ENCODE measurements at regions not wholly inside any gene's neighbourhood (a gene's known extent, or its start where the extent isn't known, plus 50 kb on each side); places are given as distances from the start of the nearest gene placed in this dataset.

GRCh38 chr17:71792966-71793365, 327.9 kb upstream of the SOX9 start:
- Histone ChIP-seq H3K9ac (replicated peaks in 1 of 4; ENCODE audit: extremely low read depth in 1 of 4, low read depth in 3 of 4, low read length in 3 of 4) (no peak overlapping the region), H2AK5ac (ENCODE audit: low read depth, low read length) (no peak overlapping the region), H3K9me3 (ENCODE audit: insufficient read depth in 2 of 2, low read depth in 1 of 2, low read length in 1 of 2) (no peaks in the 10 kb centered on the region), H2BK15ac (ENCODE audit: low read length) (no peak overlapping the region), H3K4me3 (ENCODE audit: extremely low read depth in 1 of 4, insufficient read depth in 2 of 4, low read depth in 3 of 4, low read length in 4 of 4) (no peak overlapping the region), H3K23me2 (ENCODE audit: low read depth, low read length) (no peaks in the 10 kb centered on the region), H3K56ac (replicated peaks; ENCODE audit: insufficient read length, low read depth, low read length) (no peak overlapping the region), H2BK20ac (ENCODE audit: low read length) (no peak overlapping the region), H3K27me3 (replicated peaks in 1 of 4; ENCODE audit: control insufficient read depth in 3 of 4, extremely low read depth in 1 of 4, insufficient read depth in 3 of 4, low read length in 3 of 4) (no peaks in the 10 kb centered on the region), H2BK12ac (ENCODE audit: low read depth, low read length) (no peak overlapping the region), H2BK5ac (ENCODE audit: low read depth, low read length) (no peak overlapping the region), H2AFZ (ENCODE audit: low read length) (no peak overlapping the region), H3K79me2 (ENCODE audit: control insufficient read depth in 1 of 2, insufficient read depth in 2 of 2, low read length in 2 of 2) (no peaks in the 10 kb centered on the region), H3K14ac (ENCODE audit: insufficient read length) (no peak overlapping the region), H2BK120ac (replicated peaks; ENCODE audit: low read depth, low read length) (no peak overlapping the region), H3K4me2 (ENCODE audit: insufficient read depth in 1 of 2, low read depth in 2 of 2, low read length in 2 of 2) (no peak overlapping the region), H4K8ac (ENCODE audit: extremely low read depth, insufficient read depth, low read length) (no peak overlapping the region), H3K18ac (ENCODE audit: extremely low read depth, low read length) (no peak overlapping the region), H3K4ac (replicated peaks; ENCODE audit: insufficient read length, low read depth, low read length) (no peak overlapping the region), H3K27ac (ENCODE audit: low read depth, low read length) (no peak overlapping the region), H4K5ac (ENCODE audit: insufficient read length, low read depth, low read length) (no peak overlapping the region), H3K4me1 (replicated peaks in 1 of 4; ENCODE audit: control insufficient read depth in 3 of 4, insufficient read depth in 4 of 4, low read length in 3 of 4) (no peaks in the 10 kb centered on the region), H3K79me1 (ENCODE audit: low read depth, low read length) (no peaks in the 10 kb centered on the region), H4K91ac (replicated peaks; ENCODE audit: insufficient read length, low read length) (no peak overlapping the region), H4K20me1 (replicated peaks in 1 of 2; ENCODE audit: control insufficient read depth in 1 of 2, insufficient read depth in 2 of 2, low read length in 2 of 2) (no peaks in the 10 kb centered on the region), H3K23ac (ENCODE audit: insufficient read length) (no peak overlapping the region), H3K36me3 (ENCODE audit: control insufficient read depth in 2 of 4, insufficient read depth in 4 of 4, low read length in 3 of 4) (no peaks in the 10 kb centered on the region)
- WGBS, 2 experiments (ENCODE audit: extremely low coverage in 1 of 2, insufficient coverage in 1 of 2, insufficient read length in 1 of 2, insufficient replicate concordance in 2 of 2, low coverage in 1 of 2, low lambda C conversion rate in 2 of 2, missing lambda C conversion rate in 1 of 2): 78% methylated on average over 7 of the region's 7 CpGs; no CpG with 5 or more reads in 1 of the 2 experiments
- DNase-seq (ENCODE audit: low read depth in 1 of 2, low spot score in 2 of 2) (no peak), FAIRE-seq (no peak)
- CTCF ChIA-PET (ENCODE audit: partially characterized antibody): no interaction called here
- POLR2A ChIA-PET (ENCODE audit: partially characterized antibody): no interaction called here
- TF ChIP-seq, protein P1, sequence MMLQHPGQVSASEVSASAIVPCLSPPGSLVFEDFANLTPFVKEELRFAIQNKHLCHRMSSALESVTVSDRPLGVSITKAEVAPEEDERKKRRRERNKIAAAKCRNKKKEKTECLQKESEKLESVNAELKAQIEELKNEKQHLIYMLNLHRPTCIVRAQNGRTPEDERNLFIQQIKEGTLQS (IDR thresholded peaks at IDR 0.05; ENCODE audit: insufficient read depth, low read depth, low read length): no peak
- TF ChIP-seq RAD21 (IDR thresholded peaks at IDR 0.05 in 1 of 2, conservative IDR thresholded peaks at IDR 0.05 in 1 of 2; ENCODE audit: low read depth in 2 of 2, low read length in 2 of 2): no peak
- no peak for TF ChIP-seq POU5F1 (IDR thresholded peaks at IDR 0.05; ENCODE audit: low read depth, low read length)
- TF ChIP-seq SUZ12 (IDR thresholded peaks at IDR 0.05; ENCODE audit: low read length): no peak
- TF ChIP-seq POLR2AphosphoS5 (IDR thresholded peaks at IDR 0.05; ENCODE audit: low read depth, low read length): no peak
- TF ChIP-seq MAFK (IDR thresholded peaks at IDR 0.05; ENCODE audit: low read depth, low read length): no peak
- TF ChIP-seq KDM5A (IDR thresholded peaks at IDR 0.05; ENCODE audit: low read length): no peak
- TF ChIP-seq BCL11A (IDR thresholded peaks at IDR 0.05; ENCODE audit: low read depth in 2 of 2, low read length in 2 of 2): no peak
- TF ChIP-seq CBX5 (IDR thresholded peaks at IDR 0.05; ENCODE audit: low read depth, low read length): no peak
- no peak for TF ChIP-seq CHD1 (IDR thresholded peaks at IDR 0.05; ENCODE audit: low read depth, low read length)
- TF ChIP-seq, protein P2, sequence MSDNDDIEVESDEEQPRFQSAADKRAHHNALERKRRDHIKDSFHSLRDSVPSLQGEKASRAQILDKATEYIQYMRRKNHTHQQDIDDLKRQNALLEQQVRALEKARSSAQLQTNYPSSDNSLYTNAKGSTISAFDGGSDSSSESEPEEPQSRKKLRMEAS (IDR thresholded peaks at IDR 0.05): no peak
